ENCODE measurements at regions not wholly inside any gene's neighbourhood (a gene's known extent, or its start where the extent isn't known, plus 50 kb on each side); places are given as distances from the start of the nearest gene placed in this dataset.
"Not testable (repeated sequence)": the region's sequence is repeated elsewhere in the genome, so short reads cannot be mapped to it uniquely, and the experiment has no call there.

DNA sequence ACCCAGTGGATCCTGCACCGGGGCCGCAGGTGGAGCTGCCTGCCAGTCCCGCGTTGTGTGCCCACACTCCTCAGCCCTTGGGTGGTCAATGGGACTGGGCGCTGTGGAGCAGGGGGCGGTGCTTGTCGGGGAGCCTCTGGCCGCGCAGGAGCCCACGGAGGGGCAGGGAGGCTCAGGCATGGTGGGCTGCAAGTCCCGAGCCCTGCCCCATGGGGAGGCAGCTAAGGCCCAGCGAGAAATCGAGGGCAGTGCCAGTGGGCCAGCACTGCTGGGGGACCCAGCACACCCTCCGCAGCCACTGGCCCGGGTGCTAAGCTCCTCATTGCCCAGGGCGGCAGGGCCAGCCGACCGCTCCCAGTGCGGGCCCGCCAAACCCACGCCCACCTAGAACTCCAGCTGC is 2126.4 kb downstream of the LRRC4C start:
- not testable (repeated sequence) for TF ChIP-seq POLR2A (IDR thresholded peaks at IDR 0.05; ENCODE audit: low read length); GATA1 (IDR thresholded peaks at IDR 0.05; ENCODE audit: low read depth, low read length)
